GM18505 (cell line): ENCODE measurements at regions not wholly inside any gene's neighbourhood (a gene's known extent, or its start where the extent isn't known, plus 50 kb on each side); places are given as distances from the start of the nearest gene placed in this dataset.
"Not testable (repeated sequence)": the region's sequence is repeated elsewhere in the genome, so short reads cannot be mapped to it uniquely, and the experiment has no call there.

Source experiments
- ATAC-seq: cut with Tn5 transposase; IDR thresholded peaks from one replicate; pipeline ENCODE4 v1.9.1; 2021; ENCODE audit not compliant: unreplicated experiment
- POLR2A ChIP-seq: IDR thresholded peaks from 4 replicates; pipeline ENCODE4 v1.6.1; 2011; ENCODE audit warnings: borderline replicate concordance; ENCODE audit not compliant: insufficient read depth, insufficient read length; ENCODE audit errors: extremely low read depth

- no peak for TF ChIP-seq POLR2A
- no peak for ATAC-seq
These were observed 50.4 kb upstream of the ARHGEF7 start for GRCh38 chr13:111064661-111065060.

GRCh38 chr13:111062966-111063365 lies 52.1 kb upstream of the ARHGEF7 start:
- no peak for ATAC-seq
- no peak for TF ChIP-seq POLR2A

GRCh38 chr13:111062305-111062704 lies 52.8 kb upstream of the ARHGEF7 start:
- no peak for TF ChIP-seq POLR2A
- ATAC-seq, result no peak

- no peak for TF ChIP-seq POLR2A
- no peak for ATAC-seq
These were observed 53.6 kb upstream of the ARHGEF7 start for GRCh38 chr13:111061358-111062045.

GRCh38 chr13:111060237-111060919 lies 54.7 kb upstream of the ARHGEF7 start:
- TF ChIP-seq POLR2A, result no peak
- no peak for ATAC-seq

- TF ChIP-seq POLR2A, result no peak
- no peak for ATAC-seq
These were observed 56.2 kb upstream of the ARHGEF7 start for GRCh38 chr13:111058796-111059506.

- ATAC-seq, result not testable (repeated sequence)
These were observed 56.8 kb upstream of the ARHGEF7 start for GRCh38 chr13:111058339-111058738.

- not testable (repeated sequence) for ATAC-seq
These were observed 63.3 kb upstream of the ARHGEF7 start for GRCh38 chr13:111051726-111052232.

- ATAC-seq, result no peak
- no peak for TF ChIP-seq POLR2A
These were observed 63.9 kb upstream of the ARHGEF7 start for GRCh38 chr13:111051041-111051725.

- no peak for TF ChIP-seq POLR2A
- no peak for ATAC-seq
These were observed 64.6 kb upstream of the ARHGEF7 start for GRCh38 chr13:111050539-111050879.

GRCh38 chr13:111049791-111050538 lies 65.1 kb upstream of the ARHGEF7 start:
- no peak for TF ChIP-seq POLR2A
- ATAC-seq, result no peak

GRCh38 chr13:111048387-111048786 lies 66.7 kb upstream of the ARHGEF7 start:
- ATAC-seq, result no peak
- TF ChIP-seq POLR2A, result no peak

- TF ChIP-seq POLR2A, result no peak
- no peak for ATAC-seq
These were observed 67.8 kb upstream of the ARHGEF7 start for GRCh38 chr13:111047326-111047725.

GRCh38 chr13:111046590-111047141 lies 68.4 kb upstream of the ARHGEF7 start:
- no peak for TF ChIP-seq POLR2A
- peak; percentile 62 for ATAC-seq
